VCaP (cell line): ENCODE measurements at regions not wholly inside any gene's neighbourhood (a gene's known extent, or its start where the extent isn't known, plus 50 kb on each side); places are given as distances from the start of the nearest gene placed in this dataset.

Source experiments
- H3K27ac ChIP-seq: fragments of 450-650 bp; 2 replicates; pipeline ENCODE4 v1.5.1; 2017
- TF ChIP-seq, protein P1 (sequence below): fragments of 450-650 bp; conservative IDR thresholded peaks from 2 replicates; pipeline ENCODE4 v1.5.1; 2017; ENCODE audit warnings: mild to moderate bottlenecking, moderate library complexity

- no peak overlapping the region for H3K27ac ChIP-seq
- TF ChIP-seq, protein P1, sequence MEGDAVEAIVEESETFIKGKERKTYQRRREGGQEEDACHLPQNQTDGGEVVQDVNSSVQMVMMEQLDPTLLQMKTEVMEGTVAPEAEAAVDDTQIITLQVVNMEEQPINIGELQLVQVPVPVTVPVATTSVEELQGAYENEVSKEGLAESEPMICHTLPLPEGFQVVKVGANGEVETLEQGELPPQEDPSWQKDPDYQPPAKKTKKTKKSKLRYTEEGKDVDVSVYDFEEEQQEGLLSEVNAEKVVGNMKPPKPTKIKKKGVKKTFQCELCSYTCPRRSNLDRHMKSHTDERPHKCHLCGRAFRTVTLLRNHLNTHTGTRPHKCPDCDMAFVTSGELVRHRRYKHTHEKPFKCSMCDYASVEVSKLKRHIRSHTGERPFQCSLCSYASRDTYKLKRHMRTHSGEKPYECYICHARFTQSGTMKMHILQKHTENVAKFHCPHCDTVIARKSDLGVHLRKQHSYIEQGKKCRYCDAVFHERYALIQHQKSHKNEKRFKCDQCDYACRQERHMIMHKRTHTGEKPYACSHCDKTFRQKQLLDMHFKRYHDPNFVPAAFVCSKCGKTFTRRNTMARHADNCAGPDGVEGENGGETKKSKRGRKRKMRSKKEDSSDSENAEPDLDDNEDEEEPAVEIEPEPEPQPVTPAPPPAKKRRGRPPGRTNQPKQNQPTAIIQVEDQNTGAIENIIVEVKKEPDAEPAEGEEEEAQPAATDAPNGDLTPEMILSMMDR = no peak
Observed at GRCh38 chr5:120367896-120368634, 96.0 kb upstream of the PRR16 start.

GRCh38 chr5:120368923-120369715 lies 95.0 kb upstream of the PRR16 start:
- TF ChIP-seq, protein P1 = no peak
- H3K27ac ChIP-seq = no peak overlapping the region

DNA sequence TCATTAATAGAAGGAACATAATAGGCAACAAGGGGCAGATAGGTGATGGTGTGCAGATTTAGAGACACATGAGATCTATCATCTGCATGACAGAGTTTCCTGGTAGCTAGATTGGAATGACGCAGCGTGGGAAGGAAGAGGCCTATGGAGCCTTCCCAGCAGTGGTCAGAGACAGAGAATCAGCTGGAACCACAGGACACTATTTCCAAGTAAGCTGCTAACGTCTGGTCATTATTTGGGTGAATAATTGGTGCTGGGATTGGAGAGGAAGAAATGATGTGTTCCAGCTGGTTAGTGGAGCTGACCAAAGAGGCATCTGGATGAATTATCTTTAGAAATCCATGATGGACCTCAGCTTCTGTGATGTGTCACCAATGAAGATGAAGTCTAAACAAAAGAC lies 91.2 kb upstream of the PRR16 start:
- H3K27ac ChIP-seq = no peak overlapping the region
- TF ChIP-seq, protein P1 = no peak

GRCh38 chr5:120375248-120375647 lies 88.9 kb upstream of the PRR16 start:
- no peak overlapping the region for H3K27ac ChIP-seq
- TF ChIP-seq, protein P1 = no peak

- no peak overlapping the region for H3K27ac ChIP-seq
- TF ChIP-seq, protein P1 = no peak
Observed at GRCh38 chr5:120380644-120381043, 83.5 kb upstream of the PRR16 start.

GRCh38 chr5:120382833-120383232 lies 81.3 kb upstream of the PRR16 start:
- TF ChIP-seq, protein P1 = no peak

DNA sequence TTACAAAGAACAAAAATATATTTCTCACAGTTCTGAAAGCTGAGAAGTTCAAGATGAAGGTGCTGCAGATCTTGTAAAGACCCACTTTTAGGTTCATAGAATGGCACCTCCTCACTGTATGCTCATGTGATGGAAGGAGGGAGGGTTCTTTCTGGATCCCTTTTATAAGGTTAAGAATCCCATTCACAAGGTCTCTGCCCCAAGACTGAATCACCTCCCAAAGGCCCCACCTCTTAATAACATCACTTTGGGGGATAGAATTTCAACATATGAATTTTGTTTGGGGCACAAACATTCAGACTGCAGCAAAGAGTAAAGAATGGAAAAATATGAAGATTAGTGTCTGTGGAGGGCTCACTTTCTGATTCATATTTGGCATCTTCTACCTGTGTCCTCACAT lies 77.1 kb upstream of the PRR16 start:
- TF ChIP-seq, protein P1 = no peak
- no peak overlapping the region for H3K27ac ChIP-seq

More at GRCh38 chr5:120382833-120383232, 81.3 kb upstream of the PRR16 start:
- no peak overlapping the region for H3K27ac ChIP-seq
